K562 (cell line): ENCODE measurements at regions not wholly inside any gene's neighbourhood (a gene's known extent, or its start where the extent isn't known, plus 50 kb on each side); places are given as distances from the start of the nearest gene placed in this dataset.

Experiments
- ATAC-seq: fragments of 200-7000 bp; cut with Tn5 transposase; 3 replicates; pipeline ENCODE4 v1.9.1; 2020; ENCODE audit warnings: moderate library complexity
- BruUV-seq: library from RNA; stranded (reverse); fragments of 400-500 nt; replicated peaks from 2 replicates; lab custom pipeline; 2021; lab: Mats Ljungman, UMichigan
- CTCF ChIA-PET: fragments of 300-600 bp; formaldehyde crosslinking; extraction: SDS; loops from one replicate; lab custom pipeline; 2021; ENCODE audit warnings: low intra/inter-chr PET ratio; lab: Yijun Ruan, JAX
- POLR2A ChIA-PET: fragments of 300-600, 350-650 bp; sonication (Branson Sonifier 250); formaldehyde crosslinking; extraction: SDS; loops from one replicate; lab custom pipeline; 2021; ENCODE audit warnings: antibody characterized with exemption, inconsistent platforms; lab: Yijun Ruan, JAX
- DNase-seq, 4 experiments: peaks; one replicate each; pipeline versions ENCODE4 v3.0.0 to v3.0.0-alpha.2; 2011 to 2018; ENCODE audit warnings: low spot score in 3 of 4, mixed read lengths in 3 of 4; ENCODE audit errors: extremely low read depth in 1 of 4
- FAIRE-seq: peaks from 2 replicates; lab custom pipeline; 2011; peaks lifted over from hg19 to GRCh38; lab: Jason Lieb, UNC
- H2AFZ ChIP-seq: 2 replicates; pipeline ENCODE4 v1.6.0; 2011; ENCODE audit warnings: low read depth, low read length, control low read depth, inconsistent platforms
- H3K27ac ChIP-seq: fragments of 200-600 bp; 3 replicates; pipeline ENCODE4 v1.8.0; 2011; ENCODE audit warnings: low read depth, mild to moderate bottlenecking, control low read depth, inconsistent platforms, low read length, moderate library complexity, mixed read lengths; ENCODE audit errors: extremely low read depth
- H3K27me3 ChIP-seq, 2 experiments: fragments of 300-600 bp in 1 of 2; 2 replicates in 1 of 2; 3 replicates in 1 of 2; pipeline versions ENCODE4 v1.6.0 to v1.8.0; 2011; ENCODE audit warnings: inconsistent platforms in 2 of 2, low read length in 2 of 2, mild to moderate bottlenecking in 1 of 2, mixed read lengths in 1 of 2, moderate library complexity in 1 of 2; ENCODE audit not compliant: control insufficient read depth in 2 of 2, insufficient read depth in 2 of 2
- H3K36me3 ChIP-seq: fragments of 300-600 bp; 3 replicates; pipeline ENCODE4 v1.8.0; 2011; ENCODE audit warnings: mild to moderate bottlenecking, low read length, inconsistent platforms; ENCODE audit not compliant: control insufficient read depth, insufficient read depth
- H3K4me1 ChIP-seq, 2 experiments: fragments of 200-600 bp in 1 of 2; replicated peaks in 1 of 2; 2 replicates in 1 of 2; 3 replicates in 1 of 2; pipeline versions ENCODE4 v1.5.1 to v1.8.0; 2011; ENCODE audit warnings: inconsistent platforms in 2 of 2, low read length in 2 of 2, mild to moderate bottlenecking in 1 of 2, mixed read lengths in 1 of 2, moderate library complexity in 1 of 2; ENCODE audit not compliant: control insufficient read depth in 2 of 2, insufficient read depth in 2 of 2
- H3K4me2 ChIP-seq: 2 replicates; pipeline ENCODE4 v1.6.1; 2011; ENCODE audit warnings: low read length, control low read depth, inconsistent platforms, mixed read lengths; ENCODE audit not compliant: insufficient read depth
- H3K4me3 ChIP-seq: fragments of 200-600 bp; sonication (generic), shearing (Covaris generic); 2 replicates; pipeline ENCODE4 v1.5.1; 2016; ENCODE audit warnings: control low read depth, inconsistent platforms
- H3K79me2 ChIP-seq: fragments of 200-600 bp; 3 replicates; pipeline ENCODE4 v1.8.0; 2011; ENCODE audit warnings: low read length, inconsistent platforms; ENCODE audit not compliant: control insufficient read depth, insufficient read depth
- H3K9ac ChIP-seq, 2 experiments: 2 replicates each; pipeline versions ENCODE4 v1.6.0 to v1.6.1; 2011; ENCODE audit warnings: low read depth in 2 of 2, low read length in 2 of 2, control low read depth in 1 of 2, inconsistent platforms in 1 of 2, mild to moderate bottlenecking in 1 of 2, mixed read lengths in 1 of 2; ENCODE audit not compliant: insufficient read depth in 1 of 2
- H3K9me1 ChIP-seq: one replicate; pipeline ENCODE4 v1.6.0; 2011; ENCODE audit warnings: inconsistent platforms, mild to moderate bottlenecking, low read length, moderate library complexity; ENCODE audit not compliant: control insufficient read depth, insufficient read depth
- H3K9me3 ChIP-seq: replicated peaks from 2 replicates; pipeline ENCODE4 v1.5.1; 2011; ENCODE audit warnings: low read depth, low read length, inconsistent platforms; ENCODE audit not compliant: control insufficient read depth, insufficient read depth
- H4K20me1 ChIP-seq: replicated peaks from 2 replicates; pipeline ENCODE4 v1.6.1; 2011; ENCODE audit warnings: low read length, inconsistent platforms, mixed read lengths; ENCODE audit not compliant: control insufficient read depth, insufficient read depth
- ARID2 ChIP-seq: fragments of 450-650 bp; IDR thresholded peaks from 2 replicates; pipeline ENCODE4 v1.6.1; 2017; ENCODE audit warnings: antibody characterized with exemption, mild to moderate bottlenecking
- CHD4 ChIP-seq: fragments of 200-600 bp; sonication (generic); IDR thresholded peaks from 3 replicates; pipeline ENCODE4 v1.6.1; 2012; ENCODE audit warnings: low read depth, mild to moderate bottlenecking, mixed read lengths, low read length, inconsistent platforms; ENCODE audit not compliant: insufficient read depth, insufficient replicate concordance, poor library complexity, severe bottlenecking
- CREBBP ChIP-seq: IDR thresholded peaks from one replicate; pipeline ENCODE4 v1.6.1; 2012; ENCODE audit warnings: low read depth, mild to moderate bottlenecking, control low read depth, inconsistent platforms, low read length
- ETV6 ChIP-seq, 3 experiments: fragments of 150-350 bp in 1 of 3; sonication (generic) in 1 of 3; formaldehyde crosslinking in 1 of 3; IDR thresholded peaks; 2 replicates each; pipeline versions ENCODE4 v1.6.1 to v1.8.0; 2014 to 2022; ENCODE audit warnings: borderline replicate concordance in 2 of 3, low read depth in 2 of 3, antibody characterized with exemption in 1 of 3, low read length in 1 of 3, mild to moderate bottlenecking in 1 of 3, missing genetic modification reagents in 1 of 3
- GABPA ChIP-seq: fragments of 200-800 bp; sonication (Bioruptor generic); conservative IDR thresholded peaks from 2 replicates; pipeline ENCODE4 v1.6.1; 2016; ENCODE audit warnings: low read depth, missing genetic modification characterization, missing compliant biosample characterization
- GATAD2B ChIP-seq: fragments of 450-650 bp; IDR thresholded peaks from 2 replicates; pipeline ENCODE4 v1.6.1; 2017; ENCODE audit warnings: mild to moderate bottlenecking, borderline replicate concordance
- GTF2F1 ChIP-seq: IDR thresholded peaks from 2 replicates; pipeline ENCODE4 v1.6.1; 2011; ENCODE audit warnings: low read depth, low read length, improper control_type of control experiment
- HDAC2 ChIP-seq: fragments of 450-650 bp; IDR thresholded peaks from 2 replicates; pipeline ENCODE4 v1.6.1; 2016; ENCODE audit warnings: mild to moderate bottlenecking
- KDM2B ChIP-seq: fragments of 250-450 bp; sonication (Bioruptor Pico); IDR thresholded peaks from 2 replicates; pipeline ENCODE4 v1.8.0; 2021; ENCODE audit warnings: mild to moderate bottlenecking, moderate library complexity
- NCOA1 ChIP-seq: fragments of 450-650 bp; IDR thresholded peaks from 2 replicates; pipeline ENCODE4 v1.6.1; 2016; ENCODE audit warnings: low read depth
- NFE2 ChIP-seq: IDR thresholded peaks from 2 replicates; pipeline ENCODE4 v1.6.1; 2014; ENCODE audit warnings: antibody characterized with exemption, low read depth
- RERE ChIP-seq: sonication (generic); formaldehyde crosslinking; IDR thresholded peaks from 2 replicates; pipeline ENCODE4 v1.8.0; 2023; ENCODE audit warnings: missing genetic modification reagents, mild to moderate bottlenecking, borderline replicate concordance
- STAT5B ChIP-seq: fragments of 250-450 bp; sonication (Bioruptor Pico); IDR thresholded peaks from 2 replicates; pipeline ENCODE4 v1.8.0; 2021; ENCODE audit warnings: mild to moderate bottlenecking, inconsistent platforms
- TOE1 ChIP-seq, 2 experiments: fragments of 450-650 bp in 1 of 2; sonication (generic) in 1 of 2; formaldehyde crosslinking in 1 of 2; IDR thresholded peaks; 2 replicates each; pipeline versions ENCODE4 v1.7.1 to v1.8.0; 2016 to 2022; ENCODE audit warnings: borderline replicate concordance in 2 of 2, mild to moderate bottlenecking in 2 of 2, antibody characterized with exemption in 1 of 2, inconsistent platforms in 1 of 2, low read depth in 1 of 2, missing genetic modification reagents in 1 of 2, moderate library complexity in 1 of 2
- ZFP30 ChIP-seq: fragments of 250-450 bp; sonication (Bioruptor Pico); IDR thresholded peaks from 2 replicates; pipeline ENCODE4 v1.8.0; 2022; ENCODE audit warnings: moderate library complexity, mild to moderate bottlenecking, inconsistent platforms, borderline replicate concordance
- ZNF316 ChIP-seq: fragments of 450-650 bp; IDR thresholded peaks from 2 replicates; pipeline ENCODE4 v1.6.1; 2016
- WGBS: fragments of 100-300 bp; shearing (Covaris generic); methylation state at CpG from one replicate; pipeline ENCODE4 v1.1.6; 2016; ENCODE audit warnings: low coverage, mixed read lengths; ENCODE audit not compliant: insufficient coverage; ENCODE audit errors: missing lambda C conversion rate; 5-methylcytosine and 5-hydroxymethylcytosine counted together
- in situ Hi-C: fragments of 300-500 bp; cut with MboI; formaldehyde crosslinking; loops from 4 replicates; pipeline ENCODE4 v1.15.0; 2018; ENCODE audit warnings: inconsistent platforms, mixed read lengths
- intact Hi-C: fragments of 100-400 bp; cut with micrococcal nuclease; formaldehyde crosslinking; loops from 2 replicates; pipeline ENCODE4 v1.14.2; 2022

- no peak overlapping the region for H3K9ac ChIP-seq
- 0% methylated on average over 1 of the region's 1 CpG for WGBS
- ChIA-PET POLR2A (interaction anchor here (0.6 kb wide), 1 partner anchor 29 kb away, joined by 3 read pairs; no protein-coding TSS in a partner anchor), CTCF (no interaction called here)
- FAIRE-seq (no peak), ATAC-seq (no peak), DNase-seq (no peak)
- no TSS peak for BruUV-seq
- no peak overlapping the region for H3K27ac ChIP-seq
- H3K36me3 ChIP-seq = no peaks in the 10 kb centered on the region
- no peak overlapping the region for H3K4me3 ChIP-seq
- intact Hi-C loops = no loop called here
- no peaks in the 10 kb centered on the region for H3K79me2 ChIP-seq
- in situ Hi-C loops = no loop called here
- no peak overlapping the region for H3K4me2 ChIP-seq
- no peak overlapping the region for H2AFZ ChIP-seq
- no peaks in the 10 kb centered on the region; a peak in 1 of 5 replicates for H3K4me1 ChIP-seq
- H3K27me3 ChIP-seq = no peaks in the 10 kb centered on the region
- no peak for TF ChIP-seq GTF2F1
- TF ChIP-seq TOE1 (IDR thresholded peaks at IDR 0.05; ENCODE audit: borderline replicate concordance) = no peak
- TF ChIP-seq TOE1 (CRISPR knock-in tag; IDR thresholded peaks at IDR 0.05; ENCODE audit: borderline replicate concordance, low read depth) = no peak
- TF ChIP-seq ZNF316 = no peak
- TF ChIP-seq CHD4 = no peak
- TF ChIP-seq HDAC2 = no peak
- no peak for TF ChIP-seq ARID2
- no peak for TF ChIP-seq KDM2B (CRISPR knock-in tag)
- TF ChIP-seq STAT5B (CRISPR knock-in tag) = no peak
- TF ChIP-seq RERE (CRISPR knock-in tag) = no peak
- TF ChIP-seq GABPA (tag) = no peak
- no peak for TF ChIP-seq NCOA1
- TF ChIP-seq NFE2 = no peak
- no peak for TF ChIP-seq GATAD2B
- no peak for TF ChIP-seq CREBBP
- no peak for TF ChIP-seq ZFP30
- TF ChIP-seq ETV6 (IDR thresholded peaks at IDR 0.05; ENCODE audit: borderline replicate concordance in 1 of 2, low read depth in 2 of 2, low read length in 1 of 2) = no peak
- TF ChIP-seq ETV6 (CRISPR knock-in tag; IDR thresholded peaks at IDR 0.05; ENCODE audit: borderline replicate concordance) = no peak
- H3K9me3 ChIP-seq = no peaks in the 10 kb centered on the region
- no peaks in the 10 kb centered on the region for H4K20me1 ChIP-seq
- no peaks in the 10 kb centered on the region for H3K9me1 ChIP-seq
Measured at GRCh38 chr13:30565658-30566057, 52.1 kb upstream of the USPL1 start.
